IMR-90 (cell line): ENCODE measurements at regions not wholly inside any gene's neighbourhood (a gene's known extent, or its start where the extent isn't known, plus 50 kb on each side); places are given as distances from the start of the nearest gene placed in this dataset.

Experiments used
- ATAC-seq: fragments of 200-7000 bp; cut with Tn5 transposase; 2 replicates; pipeline ENCODE4 v1.9.1; 2020; ENCODE audit warnings: low read depth, mild to moderate bottlenecking, moderate library complexity
- BruUV-seq: library from RNA; stranded (reverse); fragments of 400-500 nt; replicated peaks from 2 replicates; lab custom pipeline; 2021; lab: Mats Ljungman, UMichigan
- CTCF ChIA-PET: fragments of 300-600 bp; formaldehyde crosslinking; extraction: SDS; loops from one replicate; lab custom pipeline; 2021; ENCODE audit warnings: antibody characterized with exemption; lab: Yijun Ruan, JAX
- POLR2A ChIA-PET: fragments of 300-600 bp; sonication (Branson Sonifier 250); formaldehyde crosslinking; loops from one replicate; lab custom pipeline; 2022; ENCODE audit warnings: antibody characterized with exemption; ENCODE audit not compliant: unreplicated experiment; lab: Charles Lee
- DNase-seq: peaks from one replicate; pipeline ENCODE4 v3.0.0; 2013
- H2AFZ ChIP-seq: replicated peaks from 2 replicates; pipeline ENCODE3; 2013; ENCODE audit warnings: low read length, mild to moderate bottlenecking; ENCODE audit not compliant: poor library complexity
- H2AK5ac ChIP-seq: 2 replicates; pipeline ENCODE4 v1.6.1; 2013; ENCODE audit warnings: low read depth, low read length, inconsistent platforms
- H2AK9ac ChIP-seq: replicated peaks from 2 replicates; pipeline ENCODE3; 2013; ENCODE audit warnings: mild to moderate bottlenecking, low read depth, low read length, moderate library complexity; ENCODE audit not compliant: poor library complexity
- H2BK120ac ChIP-seq: 2 replicates; pipeline ENCODE4 v1.6.1; 2013; ENCODE audit warnings: low read depth, low read length, inconsistent platforms
- H2BK15ac ChIP-seq: 3 replicates; pipeline ENCODE4 v1.6.1; 2013; ENCODE audit warnings: low read depth, low read length, inconsistent platforms
- H2BK20ac ChIP-seq: 2 replicates; pipeline ENCODE4 v1.6.1; 2013; ENCODE audit warnings: low read depth, mild to moderate bottlenecking, inconsistent platforms, low read length, moderate library complexity
- H2BK5ac ChIP-seq: 2 replicates; pipeline ENCODE4 v1.6.1; 2013; ENCODE audit warnings: mild to moderate bottlenecking, low read depth, low read length, inconsistent platforms; ENCODE audit not compliant: poor library complexity, severe bottlenecking
- H3K14ac ChIP-seq: replicated peaks from 2 replicates; pipeline ENCODE4 v1.6.1; 2013; ENCODE audit warnings: low read depth, low read length, inconsistent platforms
- H3K18ac ChIP-seq: 2 replicates; pipeline ENCODE4 v1.6.1; 2013; ENCODE audit warnings: low read depth, low read length, control low read depth
- H3K23ac ChIP-seq: 2 replicates; pipeline ENCODE4 v1.6.1; 2013; ENCODE audit warnings: low read depth, low read length, inconsistent platforms
- H3K27ac ChIP-seq: 2 replicates; pipeline ENCODE4 v1.5.1; 2013; ENCODE audit warnings: mild to moderate bottlenecking, control low read depth, low read length; ENCODE audit not compliant: insufficient read depth
- H3K27me3 ChIP-seq: 2 replicates; pipeline ENCODE4 v1.6.1; 2013; ENCODE audit warnings: low read length; ENCODE audit not compliant: control insufficient read depth, insufficient read depth
- H3K36me3 ChIP-seq: 2 replicates; pipeline ENCODE4 v1.6.1; 2013; ENCODE audit warnings: low read length, mixed read lengths; ENCODE audit not compliant: control insufficient read depth, insufficient read depth
- H3K4ac ChIP-seq: 2 replicates; pipeline ENCODE4 v1.6.1; 2013; ENCODE audit warnings: low read depth, low read length, inconsistent platforms
- H3K4me1 ChIP-seq: 2 replicates; pipeline ENCODE4 v1.6.1; 2013; ENCODE audit warnings: low read length, mixed read lengths; ENCODE audit not compliant: control insufficient read depth, insufficient read depth
- H3K4me2 ChIP-seq: 2 replicates; pipeline ENCODE4 v1.6.1; 2013; ENCODE audit warnings: low read depth, mild to moderate bottlenecking, control low read depth, low read length, moderate library complexity
- H3K4me3 ChIP-seq: 2 replicates; pipeline ENCODE4 v1.5.1; 2013; ENCODE audit warnings: low read depth, mild to moderate bottlenecking, control low read depth, low read length, moderate library complexity; ENCODE audit not compliant: insufficient read depth
- H3K56ac ChIP-seq: 2 replicates; pipeline ENCODE4 v1.6.1; 2013; ENCODE audit warnings: low read length, inconsistent platforms; ENCODE audit not compliant: insufficient read depth; ENCODE audit errors: extremely low read depth
- H3K79me1 ChIP-seq, 2 experiments: 2 replicates each; pipeline ENCODE4 v1.6.1; 2013; ENCODE audit warnings: low read length in 2 of 2, inconsistent platforms in 1 of 2, low read depth in 1 of 2
- H3K9ac ChIP-seq: 2 replicates; pipeline ENCODE4 v1.6.1; 2013; ENCODE audit warnings: low read depth, low read length, control low read depth
- H3K9me1 ChIP-seq: 2 replicates; pipeline ENCODE4 v1.6.1; 2013; ENCODE audit warnings: low read length, inconsistent platforms; ENCODE audit not compliant: insufficient read depth
- H3K9me3 ChIP-seq: 2 replicates; pipeline ENCODE4 v1.6.1; 2013; ENCODE audit warnings: low read length; ENCODE audit not compliant: control insufficient read depth, insufficient read depth
- H4K20me1 ChIP-seq: 2 replicates; pipeline ENCODE4 v1.6.1; 2013; ENCODE audit warnings: low read length, inconsistent platforms; ENCODE audit not compliant: insufficient read depth
- H4K5ac ChIP-seq: 2 replicates; pipeline ENCODE4 v1.6.1; 2013; ENCODE audit warnings: mild to moderate bottlenecking, low read depth, low read length, control low read depth
- H4K8ac ChIP-seq, 2 experiments: 2 replicates each; pipeline ENCODE4 v1.6.1; 2013; ENCODE audit warnings: low read depth in 2 of 2, low read length in 2 of 2, control low read depth in 1 of 2, inconsistent platforms in 1 of 2
- H4K91ac ChIP-seq: 2 replicates; pipeline ENCODE4 v1.6.1; 2013; ENCODE audit warnings: low read depth, low read length, inconsistent platforms; ENCODE audit not compliant: insufficient read depth
- BHLHE40 ChIP-seq: fragments of 150-350 bp; IDR thresholded peaks from 2 replicates; pipeline ENCODE4 v1.6.1; 2016; ENCODE audit warnings: mild to moderate bottlenecking, low read depth, low read length
- CEBPB ChIP-seq: IDR thresholded peaks from 2 replicates; pipeline ENCODE4 v1.6.1; 2012; ENCODE audit warnings: low read depth, low read length, improper control_type of control experiment
- CHD1 ChIP-seq: IDR thresholded peaks from 2 replicates; pipeline ENCODE4 v1.6.1; 2012; ENCODE audit warnings: low read depth, low read length, improper control_type of control experiment
- CTCF ChIP-seq: conservative IDR thresholded peaks from 2 replicates; pipeline ENCODE4 v1.5.1; 2012; ENCODE audit warnings: mild to moderate bottlenecking, low read depth, low read length, improper control_type of control experiment
- FOS ChIP-seq: fragments of 150-350 bp; IDR thresholded peaks from 2 replicates; pipeline ENCODE4 v1.6.1; 2016; ENCODE audit warnings: low read depth, low read length
- MAFK ChIP-seq: IDR thresholded peaks from 2 replicates; pipeline ENCODE4 v1.6.1; 2012; ENCODE audit warnings: low read depth, low read length, improper control_type of control experiment
- MAZ ChIP-seq: IDR thresholded peaks from 2 replicates; pipeline ENCODE4 v1.6.1; 2012; ENCODE audit warnings: low read depth, mild to moderate bottlenecking, low read length, improper control_type of control experiment, moderate library complexity, borderline replicate concordance
- MXI1 ChIP-seq: IDR thresholded peaks from 2 replicates; pipeline ENCODE4 v1.6.1; 2012; ENCODE audit warnings: low read depth, mild to moderate bottlenecking, low read length, moderate library complexity, borderline replicate concordance
- NFE2L2 ChIP-seq: fragments of 150-350 bp; IDR thresholded peaks from 2 replicates; pipeline ENCODE4 v1.6.1; 2016; ENCODE audit warnings: low read depth, mild to moderate bottlenecking, low read length
- POLR2A ChIP-seq: IDR thresholded peaks from 2 replicates; pipeline ENCODE4 v1.6.1; 2012; ENCODE audit warnings: mild to moderate bottlenecking, low read depth, low read length
- RAD21 ChIP-seq: IDR thresholded peaks from 2 replicates; pipeline ENCODE4 v1.6.1; 2012; ENCODE audit warnings: low read length, improper control_type of control experiment
- RCOR1 ChIP-seq: IDR thresholded peaks from 2 replicates; pipeline ENCODE4 v1.6.1; 2012; ENCODE audit warnings: mild to moderate bottlenecking, low read length, improper control_type of control experiment; ENCODE audit not compliant: insufficient replicate concordance
- RFX5 ChIP-seq: IDR thresholded peaks from 2 replicates; pipeline ENCODE4 v1.8.0; 2012; ENCODE audit warnings: low read depth, mild to moderate bottlenecking, low read length, moderate library complexity
- SMC3 ChIP-seq: fragments of 150-350 bp; IDR thresholded peaks from 2 replicates; pipeline ENCODE4 v1.6.1; 2016; ENCODE audit warnings: low read depth, mild to moderate bottlenecking, antibody characterized with exemption, low read length, moderate library complexity
- USF2 ChIP-seq: fragments of 150-350 bp; IDR thresholded peaks from 2 replicates; pipeline ENCODE4 v1.6.1; 2017; ENCODE audit warnings: mild to moderate bottlenecking, antibody characterized with exemption, low read length, low read depth
- WGBS, 2 experiments: methylation state at CpG; one replicate each; pipeline versions ENCODE4 v1.1.5 to v1.1.7; 2013; ENCODE audit warnings: missing lambda C conversion rate in 2 of 2; ENCODE audit not compliant: insufficient read length in 1 of 2; ENCODE audit errors: extremely low coverage in 2 of 2; 5-methylcytosine and 5-hydroxymethylcytosine counted together
- dilution Hi-C: fragments of 300-500 bp; cut with HindIII; formaldehyde crosslinking; loops from one replicate; pipeline ENCODE4 v1.14.3; 2018; ENCODE audit warnings: low sequenced_read_pairs; ENCODE audit not compliant: unreplicated experiment
- in situ Hi-C: fragments of 300-500 bp; cut with MboI; formaldehyde crosslinking; loops from 3 replicates; pipeline ENCODE4 v1.14.3; 2019; ENCODE audit warnings: low sequenced_read_pairs, inconsistent platforms, mixed read lengths
- intact Hi-C: fragments of 100-400 bp; cut with micrococcal nuclease; formaldehyde crosslinking; loops from 2 replicates; pipeline ENCODE4 v1.10.0; 2022

- Histone ChIP-seq H2BK120ac (peak overlapping the region; percentile 89), H3K36me3 (no peaks in the 10 kb centered on the region), H2BK5ac (peak overlapping the region; percentile 78), H4K8ac (peak overlapping the region; percentile 47 to 80), H4K5ac (peak overlapping the region; percentile 5; the same call in 1 of the 2 replicates), H2BK15ac (peak overlapping the region; percentile 64; the same call in 1 of the 3 replicates), H3K27me3 (no peaks in the 10 kb centered on the region), H3K27ac (peak overlapping the region; percentile 75; the same call in 1 of the 2 replicates), H4K20me1 (no peaks in the 10 kb centered on the region), H2AK5ac (peak overlapping the region; percentile 79), H3K4me3 (no peak overlapping the region), H3K4me1 (peaks cover 7% of the 10 kb centered on the region), H2BK20ac (peak overlapping the region; percentile 96), H3K4me2 (no peak overlapping the region; the same call in 1 of the 2 replicates), H2AK9ac (no peak overlapping the region), H4K91ac (peak overlapping the region; percentile 85), H3K9me1 (no peaks in the 10 kb centered on the region; the same call in 1 of the 2 replicates), H3K14ac (peak overlapping the region; percentile 65; the same call in 1 of the 2 replicates), H3K23ac (peak overlapping the region; percentile 66; the same call in 1 of the 2 replicates), H3K56ac (peak overlapping the region; percentile 76), H3K18ac (peak overlapping the region; percentile 75; the same call in 1 of the 2 replicates), H3K79me1 (no peaks in the 10 kb centered on the region), H2AFZ (no peak overlapping the region), H3K4ac (peak overlapping the region; percentile 83), H3K9me3 (no peaks in the 10 kb centered on the region), H3K9ac (no peak overlapping the region)
- no TSS peak for BruUV-seq
- intact Hi-C loops (no loop called here), dilution Hi-C loops (no loop called here), in situ Hi-C loops (no loop called here)
- no CpG with 5 or more reads among the region's 3 CpGs for WGBS, 2 experiments
- POLR2A ChIA-PET: interaction anchor here (0.7 kb wide), 1 partner anchor 34 kb away, joined by 4 read pairs; no protein-coding TSS in a partner anchor
- ATAC-seq (peak; percentile 55), DNase-seq (peak; percentile 87)
- CTCF ChIA-PET: interaction anchor here (0.6 to 1.6 kb wide), 4 partner anchors 9 to 337 kb away, joined by 4 to 6 read pairs (median 4); no protein-coding TSS in a partner anchor
- TF ChIP-seq USF2 (peak; percentile 83), RFX5 (no peak), MAZ (no peak), BHLHE40 (0 out of 2 replicates have a peak, but pooled peaks have one; percentile 33), CHD1 (no peak), POLR2A (no peak), FOS (peak; percentile 45), CEBPB (peak; percentile 95), RCOR1 (no peak), MXI1 (no peak), CTCF (no peak), MAFK (peak; percentile 73), NFE2L2 (0 out of 2 replicates have a peak, but pooled peaks have one; percentile 39), RAD21 (no peak), SMC3 (no peak)
Observed at GRCh38 chr5:13566871-13567339, 377.6 kb downstream of the DNAH5 start.
